ENCODE measurements at regions not wholly inside any gene's neighbourhood (a gene's known extent, or its start where the extent isn't known, plus 50 kb on each side); places are given as distances from the start of the nearest gene placed in this dataset.

GRCh38 chr7:110407706-110408105 is 683.2 kb upstream of the LRRN3 start:
- TF ChIP-seq CTCF (IDR thresholded peaks at IDR 0.05; ENCODE audit: low read length) (no peak), EZH2 (optimal IDR thresholded peaks at IDR 0.05; ENCODE audit: low read depth, low read length) (no peak), EZH2phosphoT487 (IDR thresholded peaks at IDR 0.05; ENCODE audit: low read length) (no peak)

Measured in MM.1S (cell line).